Activated CD8-positive, alpha-beta memory T cell treated with anti-CD3 and anti-CD28 coated beads for 24 hours (primary cell): ENCODE measurements at regions not wholly inside any gene's neighbourhood (a gene's known extent, or its start where the extent isn't known, plus 50 kb on each side); places are given as distances from the start of the nearest gene placed in this dataset.
"Not testable (repeated sequence)": the region's sequence is repeated elsewhere in the genome, so short reads cannot be mapped to it uniquely, and the experiment has no call there.

Experiments
- DNase-seq: peaks from one replicate; pipeline ENCODE4 v3.0.0-alpha.2; 2020

GRCh38 chr1:101185421-101185820 lies 51.4 kb upstream of the S1PR1 start:
- DNase-seq, result no peak

GRCh38 chr1:101183388-101183699 lies 53.5 kb upstream of the S1PR1 start:
- no peak for DNase-seq

- no peak for DNase-seq
Measured at GRCh38 chr1:101182627-101183387, 54.0 kb upstream of the S1PR1 start.

GRCh38 chr1:101181930-101182329 lies 54.9 kb upstream of the S1PR1 start:
- DNase-seq, result no peak

- no peak for DNase-seq
Measured at GRCh38 chr1:101178688-101179491, 57.9 kb upstream of the S1PR1 start.

- no peak for DNase-seq
Measured at GRCh38 chr1:101178341-101178687, 58.5 kb upstream of the S1PR1 start.

- DNase-seq, result no peak
Measured at GRCh38 chr1:101175886-101176285, 60.9 kb upstream of the S1PR1 start.

GRCh38 chr1:101175466-101175865 lies 61.4 kb upstream of the S1PR1 start:
- DNase-seq, result no peak

GRCh38 chr1:101174722-101175121 lies 62.1 kb upstream of the S1PR1 start:
- no peak for DNase-seq

GRCh38 chr1:101174298-101174697 lies 62.5 kb upstream of the S1PR1 start:
- DNase-seq, result not testable (repeated sequence)

- no peak for DNase-seq
Measured at GRCh38 chr1:101170506-101171050, 66.2 kb upstream of the S1PR1 start.

- DNase-seq, result no peak
Measured at GRCh38 chr1:101167891-101168290, 68.9 kb upstream of the S1PR1 start.

- DNase-seq, result no peak
Measured at GRCh38 chr1:101166583-101167120, 70.2 kb upstream of the S1PR1 start.

GRCh38 chr1:101165954-101166353 lies 70.9 kb upstream of the S1PR1 start:
- no peak for DNase-seq

GRCh38 chr1:101165532-101165931 lies 71.3 kb upstream of the S1PR1 start:
- no peak for DNase-seq

- no peak for DNase-seq
Measured at GRCh38 chr1:101164776-101165175, 72.0 kb upstream of the S1PR1 start.

- DNase-seq, result no peak
Measured at GRCh38 chr1:101162736-101163735, 73.8 kb upstream of the S1PR1 start.

GRCh38 chr1:101162300-101162699 lies 74.5 kb upstream of the S1PR1 start:
- DNase-seq, result no peak

GRCh38 chr1:101161619-101162018 lies 75.2 kb upstream of the S1PR1 start:
- no peak for DNase-seq

GRCh38 chr1:101158424-101158823 lies 78.4 kb upstream of the S1PR1 start:
- DNase-seq, result no peak

GRCh38 chr1:101154547-101154946 lies 82.3 kb upstream of the S1PR1 start:
- no peak for DNase-seq

GRCh38 chr1:101153692-101154091 lies 83.1 kb upstream of the S1PR1 start:
- DNase-seq, result no peak

- no peak for DNase-seq
Measured at GRCh38 chr1:101152633-101153032, 84.2 kb upstream of the S1PR1 start.
